Uterus (tissue), 2 donors: ENCODE measurements at regions not wholly inside any gene's neighbourhood (a gene's known extent, or its start where the extent isn't known, plus 50 kb on each side); places are given as distances from the start of the nearest gene placed in this dataset.

Experiments
- POLR2A ChIP-seq, 2 donors: fragments of 450-650 bp; IDR thresholded peaks; one replicate each; pipeline ENCODE4 v1.6.1; 2016; ENCODE audit warnings: antibody characterized with exemption in 2 of 2, mild to moderate bottlenecking in 1 of 2, moderate library complexity in 1 of 2
- TF ChIP-seq, protein P1 (sequence below), 4 experiments: fragments of 200-600 bp in 2 of 4; fragments of 450-650 bp in 2 of 4; sonication (generic) in 2 of 4; IDR thresholded peaks; one replicate each; pipeline ENCODE4 v1.5.1; 2016 to 2019; ENCODE audit warnings: antibody characterized with exemption in 4 of 4, mild to moderate bottlenecking in 2 of 4, moderate library complexity in 1 of 4

DNA sequence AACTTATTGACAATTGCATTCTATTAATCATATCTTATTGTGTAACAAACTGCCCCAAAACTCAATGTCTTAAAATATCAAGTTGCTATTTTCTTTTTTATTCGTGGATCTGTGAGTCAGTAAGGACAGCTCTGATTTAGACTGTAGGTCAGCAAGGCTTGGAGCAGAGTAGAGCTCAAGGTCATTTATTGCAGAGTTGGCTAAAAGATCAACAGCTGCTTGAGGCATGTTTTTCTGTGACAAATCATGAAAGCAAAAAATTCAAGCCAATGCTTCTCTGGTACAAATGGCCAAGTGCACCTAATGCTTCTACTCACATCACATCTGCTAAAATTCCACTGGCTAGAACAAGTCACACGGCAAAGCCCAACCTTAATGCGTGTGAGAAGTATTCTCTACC, 497.7 kb upstream of the LRATD1 start:
- TF ChIP-seq, protein P1, sequence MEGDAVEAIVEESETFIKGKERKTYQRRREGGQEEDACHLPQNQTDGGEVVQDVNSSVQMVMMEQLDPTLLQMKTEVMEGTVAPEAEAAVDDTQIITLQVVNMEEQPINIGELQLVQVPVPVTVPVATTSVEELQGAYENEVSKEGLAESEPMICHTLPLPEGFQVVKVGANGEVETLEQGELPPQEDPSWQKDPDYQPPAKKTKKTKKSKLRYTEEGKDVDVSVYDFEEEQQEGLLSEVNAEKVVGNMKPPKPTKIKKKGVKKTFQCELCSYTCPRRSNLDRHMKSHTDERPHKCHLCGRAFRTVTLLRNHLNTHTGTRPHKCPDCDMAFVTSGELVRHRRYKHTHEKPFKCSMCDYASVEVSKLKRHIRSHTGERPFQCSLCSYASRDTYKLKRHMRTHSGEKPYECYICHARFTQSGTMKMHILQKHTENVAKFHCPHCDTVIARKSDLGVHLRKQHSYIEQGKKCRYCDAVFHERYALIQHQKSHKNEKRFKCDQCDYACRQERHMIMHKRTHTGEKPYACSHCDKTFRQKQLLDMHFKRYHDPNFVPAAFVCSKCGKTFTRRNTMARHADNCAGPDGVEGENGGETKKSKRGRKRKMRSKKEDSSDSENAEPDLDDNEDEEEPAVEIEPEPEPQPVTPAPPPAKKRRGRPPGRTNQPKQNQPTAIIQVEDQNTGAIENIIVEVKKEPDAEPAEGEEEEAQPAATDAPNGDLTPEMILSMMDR (IDR thresholded peaks at IDR 0.05), result no peak
- no peak for TF ChIP-seq POLR2A (IDR thresholded peaks at IDR 0.05)
